ENCODE measurements at regions not wholly inside any gene's neighbourhood (a gene's known extent, or its start where the extent isn't known, plus 50 kb on each side); places are given as distances from the start of the nearest gene placed in this dataset.
"Not testable (repeated sequence)": the region's sequence is repeated elsewhere in the genome, so short reads cannot be mapped to it uniquely, and the experiment has no call there.

- Histone ChIP-seq H3K4me2 (ENCODE audit: low read depth, low read length) (no peak overlapping the region), H3K36me3 (replicated peaks in 1 of 2; ENCODE audit: control insufficient read depth in 1 of 2, insufficient read depth in 2 of 2, low read length in 2 of 2) (no peaks in the 10 kb centered on the region), H3K27ac (ENCODE audit: extremely low read length, insufficient read depth, low read length) (no peak overlapping the region), H2AFZ (ENCODE audit: low read length) (no peak overlapping the region), H3K79me2 (ENCODE audit: insufficient read depth, low read length) (no peaks in the 10 kb centered on the region), H3K9ac (ENCODE audit: insufficient read depth, low read depth, low read length) (no peak overlapping the region), H4K20me1 (ENCODE audit: insufficient read depth, low read length) (no peaks in the 10 kb centered on the region), H3K4me1 (ENCODE audit: insufficient read depth, low read length) (no peaks in the 10 kb centered on the region), H3K27me3 (ENCODE audit: control insufficient read depth in 1 of 2, insufficient read depth in 2 of 2, low read length in 2 of 2) (no peaks in the 10 kb centered on the region), H3K4me3 (replicated peaks in 1 of 3; ENCODE audit: insufficient read depth in 1 of 3, low read depth in 2 of 3, low read length in 3 of 3) (no peak overlapping the region), H3K9me3 (ENCODE audit: low read length) (no peaks in the 10 kb centered on the region)
- WGBS (ENCODE audit: low lambda C conversion rate), result 62% methylated on average over 3 of the region's 3 CpGs
- intact Hi-C loops (cut with micrococcal nuclease; ENCODE audit: unreplicated experiment) (no loop called here), in situ Hi-C loops (cut with HindIII; ENCODE audit: extremely low pct_ligation_motif_present, low pct_unique_long_range_greater_than_20kb) (no loop called here)
- POLR2A ChIA-PET, result no interaction called here
- CTCF ChIA-PET (ENCODE audit: low intra/inter-chr PET ratio, low total read pairs), result no interaction called here
- TF ChIP-seq ZNF143 (CRISPR knock-in tag; IDR thresholded peaks at IDR 0.05), result no peak
- FAIRE-seq (no peak), ATAC-seq (no peak), DNase-seq (ENCODE audit: low spot score) (no peak)
- BruUV-seq (replicated peaks), result no TSS peak
Observed at GRCh38 chr16:65312795-65313194, 190.9 kb upstream of the CDH11 start.

GRCh38 chr16:65312071-65312470 lies 190.2 kb upstream of the CDH11 start:
- no TSS peak for BruUV-seq (replicated peaks)
- H3K36me3 ChIP-seq (replicated peaks in 1 of 2; ENCODE audit: control insufficient read depth in 1 of 2, insufficient read depth in 2 of 2, low read length in 2 of 2), result no peaks in the 10 kb centered on the region

DNA sequence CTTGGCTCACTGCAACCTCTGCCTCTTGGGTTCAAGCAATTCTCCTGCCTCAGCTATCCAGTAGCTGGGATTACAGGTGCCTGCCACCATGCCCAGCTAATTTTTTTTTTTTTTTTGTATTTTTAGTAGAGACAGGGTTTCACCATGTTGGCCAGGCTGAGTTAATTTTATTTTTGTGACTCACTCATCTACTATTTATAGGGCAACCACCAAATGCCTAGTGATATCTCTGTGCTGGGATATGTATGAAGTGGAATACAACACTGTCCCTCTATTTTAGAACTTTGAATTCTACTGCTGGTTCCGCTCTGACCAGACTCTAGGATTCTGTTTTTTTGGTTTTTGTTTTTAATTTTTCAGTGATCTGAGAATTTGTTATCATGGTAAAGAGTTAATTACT lies 188.6 kb upstream of the CDH11 start:
- H3K27ac ChIP-seq (ENCODE audit: extremely low read length, insufficient read depth, low read length); intact Hi-C loops (cut with micrococcal nuclease; ENCODE audit: unreplicated experiment); H3K27me3 ChIP-seq (ENCODE audit: control insufficient read depth in 1 of 2, insufficient read depth in 2 of 2, low read length in 2 of 2); H3K4me1 ChIP-seq (ENCODE audit: insufficient read depth, low read length); H3K36me3 ChIP-seq (replicated peaks in 1 of 2; ENCODE audit: control insufficient read depth in 1 of 2, insufficient read depth in 2 of 2, low read length in 2 of 2); H3K9ac ChIP-seq (ENCODE audit: insufficient read depth, low read depth, low read length); BruUV-seq (replicated peaks); CTCF ChIA-PET (ENCODE audit: low intra/inter-chr PET ratio, low total read pairs); POLR2A ChIA-PET; H3K4me3 ChIP-seq (replicated peaks in 1 of 3; ENCODE audit: insufficient read depth in 1 of 3, low read depth in 2 of 3, low read length in 3 of 3); H2AFZ ChIP-seq (ENCODE audit: low read length); ATAC-seq; FAIRE-seq; H3K4me2 ChIP-seq (ENCODE audit: low read depth, low read length); H3K79me2 ChIP-seq (ENCODE audit: insufficient read depth, low read length); H4K20me1 ChIP-seq (ENCODE audit: insufficient read depth, low read length); in situ Hi-C loops (cut with HindIII; ENCODE audit: extremely low pct_ligation_motif_present, low pct_unique_long_range_greater_than_20kb); DNase-seq (ENCODE audit: low spot score); H3K9me3 ChIP-seq (ENCODE audit: low read length): not testable (repeated sequence)
- 6% methylated on average over 1 of the region's 1 CpG for WGBS (ENCODE audit: low lambda C conversion rate)

More at GRCh38 chr16:65312071-65312470, 190.2 kb upstream of the CDH11 start:
- ChIA-PET POLR2A (no interaction called here), CTCF (ENCODE audit: low intra/inter-chr PET ratio, low total read pairs) (no interaction called here)
- in situ Hi-C loops (cut with HindIII; ENCODE audit: extremely low pct_ligation_motif_present, low pct_unique_long_range_greater_than_20kb) (no loop called here), intact Hi-C loops (cut with micrococcal nuclease; ENCODE audit: unreplicated experiment) (no loop called here)
- DNase-seq (ENCODE audit: low spot score), result no peak
- Histone ChIP-seq H3K4me3 (replicated peaks in 1 of 3; ENCODE audit: insufficient read depth in 1 of 3, low read depth in 2 of 3, low read length in 3 of 3) (no peak overlapping the region), H3K27ac (ENCODE audit: extremely low read length, insufficient read depth, low read length) (no peak overlapping the region), H3K4me2 (ENCODE audit: low read depth, low read length) (no peak overlapping the region), H3K4me1 (ENCODE audit: insufficient read depth, low read length) (no peaks in the 10 kb centered on the region), H4K20me1 (ENCODE audit: insufficient read depth, low read length) (no peaks in the 10 kb centered on the region), H2AFZ (ENCODE audit: low read length) (no peak overlapping the region), H3K9me3 (ENCODE audit: low read length) (no peaks in the 10 kb centered on the region), H3K9ac (ENCODE audit: insufficient read depth, low read depth, low read length) (no peak overlapping the region), H3K79me2 (ENCODE audit: insufficient read depth, low read length) (no peaks in the 10 kb centered on the region), H3K27me3 (ENCODE audit: control insufficient read depth in 1 of 2, insufficient read depth in 2 of 2, low read length in 2 of 2) (no peaks in the 10 kb centered on the region)
- no peak for FAIRE-seq
- 5% methylated on average over 1 of the region's 1 CpG for WGBS (ENCODE audit: low lambda C conversion rate)
- TF ChIP-seq ZNF570 (CRISPR knock-in tag; IDR thresholded peaks at IDR 0.05; ENCODE audit: borderline replicate concordance) (no peak), NFRKB (IDR thresholded peaks at IDR 0.05) (no peak), SMARCC2 (IDR thresholded peaks at IDR 0.05) (no peak), STAG1 (CRISPR knock-in tag; IDR thresholded peaks at IDR 0.05) (no peak), NFE2L2 (IDR thresholded peaks at IDR 0.05; ENCODE audit: low read length) (no peak)
- ATAC-seq, result no peak
